ENCODE measurements at regions not wholly inside any gene's neighbourhood (a gene's known extent, or its start where the extent isn't known, plus 50 kb on each side); places are given as distances from the start of the nearest gene placed in this dataset.

DNA sequence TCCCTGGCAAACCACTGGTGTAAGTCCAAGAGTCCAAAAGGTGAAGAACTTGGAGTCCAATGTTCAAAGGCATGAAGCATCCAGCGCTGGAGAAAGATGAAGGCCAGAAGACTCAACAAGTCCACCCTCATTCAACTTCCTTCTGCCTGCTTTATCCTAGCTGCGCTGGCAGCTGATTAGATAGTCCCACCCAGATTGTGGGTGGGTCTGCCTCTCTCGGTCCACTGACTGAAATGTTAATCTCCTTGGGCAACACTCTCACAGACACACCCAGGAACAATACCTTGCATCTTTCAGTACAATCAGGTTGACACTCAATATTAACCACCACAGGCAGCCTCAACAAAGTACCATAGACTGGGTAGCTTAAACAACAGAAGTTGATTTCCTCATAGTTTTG lies 245.9 kb upstream of the IGF1R start:
- H3K27ac ChIP-seq: no peak overlapping the region
- no peaks in the 10 kb centered on the region for H3K9me3 ChIP-seq
- TF ChIP-seq CTCF (IDR thresholded peaks at IDR 0.05) (no peak), POLR2A (IDR thresholded peaks at IDR 0.05) (no peak)
- no peaks in the 10 kb centered on the region for H3K4me1 ChIP-seq
- peaks cover 0 to 16% (median 0%) of the 10 kb centered on the region in 4 donors for H3K27me3 ChIP-seq
- WGBS, 2 donors: 70 to 88% methylated on average over 3 of the region's 3 CpGs
- intact Hi-C loops (cut with DNase I): no loop called here
- DNase-seq: no peak
- no peak overlapping the region for H3K4me3 ChIP-seq
- no peaks in the 10 kb centered on the region for H3K36me3 ChIP-seq

DNA sequence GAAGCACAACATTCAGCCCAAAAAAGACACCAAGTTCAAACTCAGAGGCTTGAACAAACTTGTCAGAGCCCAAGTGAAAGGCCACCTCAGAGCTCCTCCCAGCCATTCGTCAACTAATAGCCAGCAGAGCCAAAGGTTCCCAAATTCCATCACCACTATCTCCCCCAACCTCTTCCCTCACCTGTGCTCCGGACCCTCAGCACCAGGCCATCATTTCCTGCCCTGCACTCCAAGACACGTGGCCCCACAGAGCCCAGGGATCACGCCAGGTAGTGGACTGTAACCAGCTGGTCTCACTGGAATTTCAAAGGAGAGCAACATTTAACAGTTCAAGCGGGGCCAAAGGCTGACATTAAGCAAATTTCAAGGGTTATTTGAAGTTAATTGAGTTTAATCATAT lies 245.2 kb upstream of the IGF1R start:
- no peak for TF ChIP-seq CTCF (IDR thresholded peaks at IDR 0.05)
- Histone ChIP-seq H3K9me3 (no peaks in the 10 kb centered on the region), H3K27ac (no peak overlapping the region), H3K4me3 (no peak overlapping the region), H3K27me3 (peaks cover 0 to 16% (median 0%) of the 10 kb centered on the region in 4 donors), H3K4me1 (no peaks in the 10 kb centered on the region), H3K36me3 (no peaks in the 10 kb centered on the region)
- DNase-seq: no peak
- intact Hi-C loops (cut with DNase I): no loop called here
- WGBS, 2 donors: 78 to 83% methylated on average over 4 to 5 of the region's 5 CpGs

DNA sequence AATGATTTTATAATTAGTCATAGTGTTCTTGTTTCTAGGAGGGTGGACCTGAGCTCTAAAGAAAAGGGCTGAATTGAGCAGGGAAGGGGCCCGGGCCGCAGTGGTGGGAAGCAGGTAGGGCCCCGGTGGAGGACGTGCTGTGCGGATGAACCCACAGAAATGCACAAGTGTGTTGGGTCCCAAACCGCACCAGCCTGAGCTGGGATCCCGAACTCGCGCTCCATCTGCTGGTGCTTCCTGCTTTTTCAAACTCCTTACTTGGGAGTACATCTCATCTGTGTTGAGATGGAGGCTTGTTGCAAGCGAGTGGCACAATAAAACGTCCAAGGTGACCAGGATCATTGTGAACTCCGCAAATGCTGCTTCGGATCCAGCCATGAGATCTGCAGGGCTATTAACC lies 244.8 kb upstream of the IGF1R start:
- TF ChIP-seq POLR2A (IDR thresholded peaks at IDR 0.05) (no peak), CTCF (IDR thresholded peaks at IDR 0.05) (no peak)
- H3K4me3 ChIP-seq: no peak overlapping the region
- DNase-seq: no peak
- no peaks in the 10 kb centered on the region for H3K4me1 ChIP-seq
- H3K27ac ChIP-seq: no peak overlapping the region
- intact Hi-C loops (cut with DNase I): no loop called here
- WGBS, 2 donors: 84 to 85% methylated on average over 10 to 13 of the region's 13 CpGs
- no peaks in the 10 kb centered on the region for H3K9me3 ChIP-seq
- H3K27me3 ChIP-seq: peaks cover 0 to 16% (median 0%) of the 10 kb centered on the region in 4 donors
- H3K36me3 ChIP-seq: no peaks in the 10 kb centered on the region

DNA sequence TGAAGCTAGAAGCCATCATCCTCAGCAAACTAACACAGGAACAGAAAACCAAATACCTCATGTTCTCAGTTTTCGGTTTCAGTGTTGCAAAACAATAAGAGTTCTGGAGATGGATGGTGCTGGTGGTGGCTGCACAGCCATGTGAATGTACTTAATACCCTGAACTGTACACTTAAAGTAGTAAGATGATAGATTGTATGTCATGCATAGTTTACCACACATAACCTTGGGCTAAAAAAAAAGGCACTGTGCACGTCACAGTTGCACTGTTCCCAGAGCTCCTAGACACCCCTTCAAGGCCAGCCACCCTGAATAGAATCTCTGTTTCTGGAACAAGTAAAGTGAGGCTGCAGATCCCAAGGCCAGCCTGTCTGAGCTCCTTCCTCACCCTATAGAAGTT lies 243.3 kb upstream of the IGF1R start:
- Histone ChIP-seq H3K27ac (no peak overlapping the region), H3K4me3 (no peak overlapping the region), H3K36me3 (no peaks in the 10 kb centered on the region), H3K9me3 (no peaks in the 10 kb centered on the region), H3K27me3 (peaks cover 0 to 16% (median 0%) of the 10 kb centered on the region in 4 donors), H3K4me1 (no peaks in the 10 kb centered on the region)
- TF ChIP-seq POLR2A (IDR thresholded peaks at IDR 0.05) (no peak), CTCF (IDR thresholded peaks at IDR 0.05) (no peak)
- WGBS, 2 donors: 42 to 55% methylated on average over 2 of the region's 2 CpGs
- DNase-seq: no peak
- intact Hi-C loops (cut with DNase I): no loop called here

GRCh38 chr15:98408231-98408630 lies 240.1 kb upstream of the IGF1R start:
- intact Hi-C loops (cut with DNase I): no loop called here

More at GRCh38 chr15:98408231-98408630, 240.1 kb upstream of the IGF1R start:
- no peak for DNase-seq
- Histone ChIP-seq H3K9me3 (no peaks in the 10 kb centered on the region), H3K4me1 (no peaks in the 10 kb centered on the region), H3K36me3 (no peaks in the 10 kb centered on the region), H3K27me3 (peaks cover 0 to 13% (median 0%) of the 10 kb centered on the region in 4 donors), H3K4me3 (no peak overlapping the region), H3K27ac (no peak overlapping the region)
- WGBS, 2 donors: 86 to 94% methylated on average over 9 of the region's 9 CpGs
- TF ChIP-seq CTCF (IDR thresholded peaks at IDR 0.05) (no peak), POLR2A (IDR thresholded peaks at IDR 0.05) (no peak)

Data from esophagus squamous epithelium (tissue), 5 donors.